Colon (tissue), 2 donors: ENCODE measurements at regions not wholly inside any gene's neighbourhood (a gene's known extent, or its start where the extent isn't known, plus 50 kb on each side); places are given as distances from the start of the nearest gene placed in this dataset.
"Not testable (repeated sequence)": the region's sequence is repeated elsewhere in the genome, so short reads cannot be mapped to it uniquely, and the experiment has no call there.

ENCODE experiments used
- FAIRE-seq: peaks from 2 replicates; lab custom pipeline; 2012; peaks lifted over from hg19 to GRCh38; lab: Jason Lieb, UNC
- donor health status: control.
- donor health status: control.

- no peak for FAIRE-seq
Measured at GRCh38 chr20:51185861-51186260, 163.0 kb upstream of the KCNG1 start.

GRCh38 chr20:51185277-51185676 lies 162.4 kb upstream of the KCNG1 start:
- no peak for FAIRE-seq

GRCh38 chr20:51184289-51184688 lies 161.4 kb upstream of the KCNG1 start:
- no peak for FAIRE-seq

GRCh38 chr20:51183451-51183850 lies 160.5 kb upstream of the KCNG1 start:
- FAIRE-seq, result no peak

- FAIRE-seq, result no peak
Measured at GRCh38 chr20:51182571-51182970, 159.7 kb upstream of the KCNG1 start.

GRCh38 chr20:51178153-51178552 lies 155.2 kb upstream of the KCNG1 start:
- no peak for FAIRE-seq

GRCh38 chr20:51176876-51177275 lies 154.0 kb upstream of the KCNG1 start:
- no peak for FAIRE-seq

- FAIRE-seq, result no peak
Measured at GRCh38 chr20:51176446-51176845, 153.5 kb upstream of the KCNG1 start.

GRCh38 chr20:51175724-51176123 lies 152.8 kb upstream of the KCNG1 start:
- no peak for FAIRE-seq

GRCh38 chr20:51175156-51175555 lies 152.2 kb upstream of the KCNG1 start:
- no peak for FAIRE-seq

GRCh38 chr20:51174536-51174935 lies 151.6 kb upstream of the KCNG1 start:
- FAIRE-seq, result no peak

GRCh38 chr20:51172558-51173428 lies 149.9 kb upstream of the KCNG1 start:
- FAIRE-seq, result no peak

GRCh38 chr20:51171141-51171540 lies 148.2 kb upstream of the KCNG1 start:
- FAIRE-seq, result no peak

- no peak for FAIRE-seq
Measured at GRCh38 chr20:51169813-51170212, 146.9 kb upstream of the KCNG1 start.

- FAIRE-seq, result not testable (repeated sequence)
Measured at GRCh38 chr20:51167911-51168310, 145.0 kb upstream of the KCNG1 start.

- no peak for FAIRE-seq
Measured at GRCh38 chr20:51166489-51166888, 143.6 kb upstream of the KCNG1 start.

GRCh38 chr20:51165131-51165530 lies 142.2 kb upstream of the KCNG1 start:
- no peak for FAIRE-seq

GRCh38 chr20:51164731-51165130 lies 141.8 kb upstream of the KCNG1 start:
- FAIRE-seq, result no peak

GRCh38 chr20:51163996-51164600 lies 141.2 kb upstream of the KCNG1 start:
- no peak for FAIRE-seq

GRCh38 chr20:51162015-51162414 lies 139.1 kb upstream of the KCNG1 start:
- FAIRE-seq, result no peak

- FAIRE-seq, result no peak
Measured at GRCh38 chr20:51160821-51161220, 137.9 kb upstream of the KCNG1 start.

GRCh38 chr20:51159981-51160380 lies 137.1 kb upstream of the KCNG1 start:
- no peak for FAIRE-seq

GRCh38 chr20:51159303-51159702 lies 136.4 kb upstream of the KCNG1 start:
- FAIRE-seq, result no peak

- no peak for FAIRE-seq
Measured at GRCh38 chr20:51158226-51158625, 135.3 kb upstream of the KCNG1 start.
